NCI-H446 treated with DMSO at 0.1 percent for 48 hours (cell line): ENCODE measurements at regions not wholly inside any gene's neighbourhood (a gene's known extent, or its start where the extent isn't known, plus 50 kb on each side); places are given as distances from the start of the nearest gene placed in this dataset.

Source experiments
- DNase-seq: peaks from one replicate; lab custom pipeline; 2025; lab: John Stamatoyannopoulos, UW

- no peak for DNase-seq
Measured at GRCh38 chr14:101481557-101481956, 79.7 kb upstream of the DIO3 start.

GRCh38 chr14:101482066-101482465, 79.2 kb upstream of the DIO3 start:
- no peak for DNase-seq

GRCh38 chr14:101483829-101484228, 77.5 kb upstream of the DIO3 start:
- no peak for DNase-seq

- DNase-seq = no peak
Measured at GRCh38 chr14:101489092-101489760, 72.1 kb upstream of the DIO3 start.

DNA sequence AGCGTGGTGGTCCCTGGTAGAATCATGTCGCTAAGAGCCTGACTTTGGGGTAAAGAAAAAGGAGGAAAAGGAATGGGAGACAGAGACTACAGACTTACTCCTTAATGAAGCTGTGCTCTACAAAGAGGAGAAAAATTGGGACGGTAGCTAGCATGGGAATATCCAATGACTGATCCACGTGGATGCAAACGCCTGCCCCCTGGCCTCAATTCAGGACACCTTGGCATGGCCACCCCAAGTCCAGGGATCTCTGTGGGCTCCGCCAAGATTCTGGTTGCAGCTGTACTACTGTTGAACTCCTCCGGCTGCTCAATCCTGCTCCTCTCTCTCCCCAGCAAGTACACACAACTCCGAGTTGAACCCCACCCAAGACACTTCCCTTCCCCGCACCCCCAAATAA, 70.5 kb upstream of the DIO3 start:
- no peak for DNase-seq

- DNase-seq = no peak
Measured at GRCh38 chr14:101491841-101492240, 69.5 kb upstream of the DIO3 start.

DNA sequence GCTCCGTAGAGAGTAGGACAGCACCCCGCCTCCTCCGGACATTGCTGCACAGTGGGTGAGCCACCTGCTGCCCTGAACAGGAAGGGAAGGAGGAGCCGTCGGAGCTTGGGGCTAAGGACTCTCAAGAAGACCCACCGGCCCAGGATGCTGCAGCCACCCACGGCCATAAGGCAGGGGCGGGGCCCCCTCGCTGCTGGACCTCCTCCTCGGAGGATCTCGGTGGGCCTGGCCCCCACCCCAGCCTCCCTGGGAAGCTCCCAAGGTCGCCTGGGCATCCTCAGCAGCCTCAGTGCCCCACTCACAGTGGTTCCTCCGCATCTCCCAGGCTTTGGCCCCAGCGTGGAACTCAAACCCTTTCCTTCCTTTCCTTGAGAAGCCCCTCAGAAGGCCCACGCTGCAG, 68.6 kb upstream of the DIO3 start:
- no peak for DNase-seq

DNA sequence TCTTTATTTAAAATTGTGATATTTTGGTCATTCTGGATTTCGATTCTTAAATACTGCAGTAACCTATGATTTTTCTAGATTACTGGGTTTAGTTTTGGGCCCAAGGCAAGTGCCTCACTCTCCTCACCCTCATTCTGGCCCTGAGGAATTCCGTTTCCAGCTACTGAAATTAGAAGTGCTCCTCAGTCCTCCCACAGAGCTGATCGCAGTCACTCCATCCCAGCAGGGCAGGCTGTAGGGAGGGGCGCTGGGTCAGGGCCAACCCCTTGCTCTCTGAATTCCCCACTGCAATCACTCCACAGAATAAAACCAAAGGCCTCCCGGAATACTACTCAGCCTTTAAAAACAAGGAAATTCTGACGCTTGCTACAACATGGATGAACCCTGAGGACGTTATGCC, 66.5 kb upstream of the DIO3 start:
- no peak for DNase-seq

GRCh38 chr14:101495284-101495683, 66.0 kb upstream of the DIO3 start:
- no peak for DNase-seq

DNA sequence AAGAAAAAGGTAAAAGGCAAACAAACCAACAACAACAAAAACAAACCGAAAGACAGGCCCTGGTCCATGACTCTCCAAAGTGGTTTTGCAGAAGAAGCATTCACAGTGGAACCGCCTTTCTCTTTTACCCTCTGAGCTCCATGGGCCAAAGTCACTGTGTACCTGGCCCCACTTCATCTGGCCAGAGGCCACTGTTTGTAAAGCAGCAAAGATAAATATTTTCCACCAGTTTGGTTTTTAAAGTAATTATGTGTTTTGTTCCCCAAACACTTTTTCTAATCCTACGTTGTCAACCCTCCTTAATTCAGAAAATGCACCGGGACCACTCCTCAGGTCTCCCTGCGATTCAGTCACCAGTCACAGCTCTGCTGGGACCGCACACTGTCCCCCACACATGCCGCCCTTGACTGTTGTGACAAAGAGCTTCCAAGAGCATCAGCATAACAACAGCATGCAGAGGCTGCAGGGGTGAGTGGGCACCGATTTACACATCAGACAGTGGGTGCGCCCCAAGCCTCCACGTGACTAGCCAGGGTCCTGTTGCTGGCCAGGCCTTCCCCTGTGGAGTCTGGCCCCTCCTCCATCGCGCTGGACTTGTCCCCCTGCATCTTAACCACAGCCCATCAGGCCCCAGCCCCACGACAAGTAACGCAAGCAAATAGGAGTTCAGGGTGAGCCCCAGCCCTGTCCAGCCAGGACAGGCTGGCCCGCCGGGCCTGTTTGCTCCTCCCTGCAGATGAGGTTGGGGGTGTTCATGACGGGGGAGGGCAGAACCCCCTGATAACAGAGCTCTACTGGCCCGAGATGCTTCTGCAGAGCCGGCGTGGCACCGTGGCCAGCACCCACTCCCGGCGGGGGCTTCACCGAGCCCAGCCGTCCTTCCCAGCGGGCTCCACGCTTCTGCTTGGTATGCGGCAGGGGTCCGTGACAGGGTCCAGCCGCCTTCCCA, 65.2 kb upstream of the DIO3 start:
- DNase-seq = no peak

- no peak for DNase-seq
Measured at GRCh38 chr14:101496776-101497683, 64.3 kb upstream of the DIO3 start.

- DNase-seq = no peak
Measured at GRCh38 chr14:101497684-101498525, 63.4 kb upstream of the DIO3 start.

DNA sequence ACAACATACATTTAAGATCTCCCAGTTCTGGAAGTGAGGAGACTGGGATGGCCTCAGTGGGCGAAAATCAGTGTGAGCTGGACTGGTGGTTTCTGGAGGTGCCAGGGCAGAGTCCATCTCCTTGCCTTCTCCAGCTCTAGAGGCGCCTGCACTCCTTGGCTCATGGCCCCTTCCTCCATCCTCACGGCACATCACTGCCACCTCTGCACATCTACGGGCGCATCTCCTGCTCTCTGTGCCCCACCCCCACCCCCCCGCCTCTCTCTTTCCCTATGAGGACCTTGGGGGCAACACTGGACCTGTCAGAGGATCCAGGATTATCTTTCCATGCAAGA, 62.8 kb upstream of the DIO3 start:
- no peak for DNase-seq

- no peak for DNase-seq
Measured at GRCh38 chr14:101499080-101499479, 62.2 kb upstream of the DIO3 start.

DNA sequence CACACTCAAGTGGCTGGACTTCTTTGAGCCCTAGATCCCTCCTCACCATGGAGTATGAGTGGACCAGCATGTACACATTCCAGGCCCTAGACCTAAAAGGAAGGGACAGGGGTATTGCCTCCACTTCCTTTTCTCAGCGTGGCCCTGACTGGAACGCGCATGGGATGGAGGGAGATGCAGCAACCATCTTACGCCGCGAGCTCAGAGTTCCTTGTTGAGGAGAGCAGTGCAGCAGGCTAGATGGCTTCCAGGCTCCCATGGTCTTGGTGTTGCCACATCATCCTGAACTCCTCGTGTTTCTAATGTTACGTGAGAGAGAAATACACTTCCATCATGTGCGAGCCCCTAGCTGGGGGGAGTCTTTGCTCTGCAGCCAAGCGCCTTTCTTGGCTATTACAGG, 61.8 kb upstream of the DIO3 start:
- DNase-seq = no peak

DNA sequence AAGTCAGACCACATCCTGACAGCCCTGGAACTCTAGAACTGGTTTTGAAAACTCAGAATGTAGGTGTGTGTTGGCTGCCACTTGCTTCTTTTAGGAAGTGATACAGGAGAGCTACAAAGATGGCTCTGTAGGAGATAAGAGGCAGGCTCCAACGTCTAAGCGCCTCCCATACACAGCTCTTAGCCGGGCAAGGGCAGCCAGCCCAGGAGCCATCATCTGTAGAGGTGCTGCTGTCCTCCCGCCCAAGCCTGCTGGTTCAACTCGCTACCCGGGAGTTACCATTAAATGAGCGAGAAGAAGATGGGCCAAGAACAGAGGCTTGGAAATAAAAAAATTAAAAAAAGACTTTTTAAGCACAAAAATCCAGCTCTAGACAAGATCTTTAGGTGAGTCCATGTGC, 61.2 kb upstream of the DIO3 start:
- DNase-seq = no peak

- DNase-seq = no peak
Measured at GRCh38 chr14:101500681-101501080, 60.6 kb upstream of the DIO3 start.

GRCh38 chr14:101501341-101501740, 60.0 kb upstream of the DIO3 start:
- no peak for DNase-seq

DNA sequence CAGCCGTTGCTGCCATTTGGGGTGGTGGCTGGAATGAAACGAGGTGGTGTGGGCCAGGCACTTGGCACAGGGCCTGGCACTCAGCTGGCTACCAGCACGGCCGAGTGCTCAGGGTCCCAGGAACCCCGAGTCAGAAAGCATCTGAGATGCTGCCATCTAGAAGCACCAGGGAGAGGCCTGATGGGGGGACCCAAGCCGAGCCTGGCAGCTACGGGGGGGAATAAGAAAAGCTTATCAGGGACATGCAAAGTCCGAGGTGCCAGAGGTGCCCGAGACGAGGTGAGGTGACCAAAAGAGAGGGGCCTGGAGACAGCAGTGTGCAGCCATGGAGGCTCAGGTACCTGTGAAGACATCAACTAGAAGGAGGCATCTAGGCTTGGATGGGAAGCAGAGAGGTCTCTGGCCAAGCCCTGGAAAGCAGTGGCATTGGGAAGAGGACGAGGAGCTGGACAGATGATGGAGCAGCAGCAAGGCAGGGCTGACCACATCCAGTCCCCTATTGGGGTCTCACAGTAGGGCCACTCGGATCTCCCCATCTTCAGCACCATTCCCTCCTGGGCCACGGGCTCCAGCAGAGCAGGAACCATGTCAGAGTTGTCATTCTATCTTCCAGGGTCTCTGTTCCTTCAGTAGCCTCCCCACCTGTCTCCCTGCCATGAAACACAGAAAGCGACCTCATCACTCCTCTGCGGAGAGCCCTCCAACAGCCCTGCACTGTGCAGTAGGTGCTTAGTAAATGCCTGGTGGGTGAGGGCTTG, 59.3 kb upstream of the DIO3 start:
- DNase-seq = no peak

DNA sequence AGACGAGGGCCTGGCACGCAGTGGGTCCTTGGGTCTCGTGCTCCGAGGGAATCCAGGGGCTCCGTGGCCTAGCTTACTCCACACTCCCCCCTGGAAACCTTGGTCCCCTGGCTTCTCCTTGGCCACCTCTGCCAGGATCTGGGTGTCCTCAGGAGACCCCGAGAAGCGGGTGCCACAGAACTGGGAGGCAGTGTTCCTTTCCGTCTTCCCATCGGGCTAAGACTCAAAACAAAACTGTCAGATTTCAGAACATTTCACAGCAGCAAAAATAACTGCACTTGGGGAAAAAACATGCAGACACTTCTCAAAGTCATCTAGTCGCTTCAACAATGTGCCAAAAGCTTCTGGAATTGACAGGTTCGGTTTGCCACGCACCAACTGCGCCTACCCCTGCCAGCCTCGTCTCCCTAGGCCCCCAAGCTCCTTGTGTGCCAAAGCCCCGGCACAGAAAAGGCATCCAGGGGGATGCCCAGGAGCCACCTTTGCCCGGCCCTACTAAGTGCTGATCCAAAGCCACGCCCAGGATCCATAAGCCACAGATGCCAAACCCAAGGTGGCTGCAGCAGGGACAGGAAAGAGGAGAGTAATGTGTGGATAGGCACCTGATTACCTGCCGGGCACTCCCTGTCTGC, 58.4 kb upstream of the DIO3 start:
- no peak for DNase-seq
